ENCODE measurements at regions not wholly inside any gene's neighbourhood (a gene's known extent, or its start where the extent isn't known, plus 50 kb on each side); places are given as distances from the start of the nearest gene placed in this dataset.

DNA sequence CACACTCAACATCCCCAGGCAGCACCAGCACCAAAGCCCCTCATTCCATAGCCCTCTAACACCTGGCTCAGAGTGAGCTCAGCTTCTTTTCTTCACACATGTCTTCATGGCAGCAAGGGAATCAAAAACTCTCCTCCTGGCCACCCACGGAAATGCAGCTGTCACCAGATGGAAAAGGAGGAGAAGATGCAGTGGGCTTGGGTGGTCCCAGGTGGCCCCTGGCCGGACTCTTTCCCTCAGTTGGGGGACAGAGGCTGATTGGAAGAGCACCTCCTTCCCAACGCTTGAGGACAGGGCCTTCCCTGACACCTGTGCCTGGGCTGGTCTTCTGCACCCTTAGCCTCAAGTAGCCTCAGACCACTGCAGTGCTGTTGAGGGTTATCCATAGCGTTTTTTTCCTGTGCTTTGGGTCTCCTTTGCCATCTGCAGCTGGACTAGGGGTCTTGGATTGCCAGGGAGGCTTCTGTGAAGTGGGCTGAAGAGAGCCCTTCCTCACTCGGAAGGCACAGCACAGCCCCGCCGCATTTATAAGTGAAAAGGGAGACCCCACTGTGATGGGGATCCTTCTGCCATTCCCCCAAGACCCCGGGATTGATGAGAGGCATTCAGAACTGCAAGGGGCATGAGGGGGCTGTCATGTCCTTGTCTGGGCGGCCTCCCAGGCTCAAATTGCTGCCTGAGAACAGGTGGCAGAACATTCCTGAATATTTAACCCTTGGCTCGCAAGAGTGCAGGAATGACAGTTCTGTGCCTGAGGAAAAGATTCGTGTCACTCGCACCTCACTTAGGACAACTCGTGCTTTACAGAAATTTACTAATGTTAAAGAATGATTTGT is 200.0 kb downstream of the AUH start:
- DNase-seq: no peak

DNA sequence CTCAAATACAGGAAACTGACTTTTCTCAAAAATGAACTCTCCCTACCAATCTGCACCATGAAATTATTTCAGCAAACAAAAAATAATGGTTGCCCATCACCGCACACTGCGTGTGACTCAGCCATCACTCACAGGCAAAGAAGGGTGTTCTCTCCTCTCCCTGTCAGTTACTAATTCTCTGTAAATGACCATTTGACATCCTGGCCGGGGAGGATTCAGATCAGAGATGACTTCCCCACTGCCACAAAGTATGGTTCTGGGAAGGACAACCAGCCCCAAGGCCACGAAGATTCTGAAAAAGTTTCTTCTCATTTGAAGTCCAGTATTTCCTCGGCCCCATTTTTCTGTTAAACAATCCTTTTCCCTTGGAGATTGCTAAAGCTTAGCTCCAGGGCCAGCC is 199.4 kb downstream of the AUH start:
- DNase-seq: no peak

- no peak for DNase-seq
Measured at GRCh38 chr9:91162784-91163443, 198.8 kb downstream of the AUH start.

GRCh38 chr9:91163444-91163772 is 198.3 kb downstream of the AUH start:
- no peak for DNase-seq

GRCh38 chr9:91163773-91164471 is 197.8 kb downstream of the AUH start:
- DNase-seq: no peak

Data from NCI-H2171 treated with DMSO at 0.1 percent for 48 hours (cell line).